GM12891 (cell line): ENCODE measurements at regions not wholly inside any gene's neighbourhood (a gene's known extent, or its start where the extent isn't known, plus 50 kb on each side); places are given as distances from the start of the nearest gene placed in this dataset.

Experiments used
- DNase-seq: peaks from one replicate; pipeline ENCODE4 v3.0.0; 2011; ENCODE audit warnings: low spot score; ENCODE audit not compliant: insufficient read length
- FAIRE-seq: peaks from 2 replicates; lab custom pipeline; 2011; peaks lifted over from hg19 to GRCh38; lab: Jason Lieb, UNC
- PAX5 ChIP-seq: IDR thresholded peaks from 2 replicates; pipeline ENCODE4 v1.6.1; 2011; ENCODE audit warnings: low read length, moderate library complexity, mild to moderate bottlenecking; ENCODE audit not compliant: insufficient read depth, severe bottlenecking
- POLR2A ChIP-seq: IDR thresholded peaks from 2 replicates; pipeline ENCODE4 v1.6.1; 2011; ENCODE audit warnings: low read depth, low read length, control low read depth
- POLR2AphosphoS5 ChIP-seq: IDR thresholded peaks from 2 replicates; pipeline ENCODE4 v1.6.1; 2011; ENCODE audit warnings: low read depth, low read length, control low read depth
- POU2F2 ChIP-seq: IDR thresholded peaks from 2 replicates; pipeline ENCODE4 v1.6.1; 2011; ENCODE audit warnings: low read depth, mild to moderate bottlenecking, control low read depth, low read length, moderate library complexity
- SPI1 ChIP-seq: IDR thresholded peaks from 2 replicates; pipeline ENCODE4 v1.6.1; 2011; ENCODE audit warnings: low read depth, low read length, control low read depth
- TAF1 ChIP-seq: IDR thresholded peaks from 2 replicates; pipeline ENCODE4 v1.6.1; 2011; ENCODE audit warnings: low read depth, low read length, control low read depth

GRCh38 chr14:86625637-86626036 is 1095.7 kb downstream of the FLRT2 start:
- no peak for DNase-seq
- TF ChIP-seq POU2F2 (no peak), TAF1 (no peak), SPI1 (no peak), PAX5 (no peak), POLR2A (no peak), POLR2AphosphoS5 (no peak)
- FAIRE-seq = no peak

- FAIRE-seq (no peak), DNase-seq (no peak)
- TF ChIP-seq POU2F2 = no peak
- no peak for TF ChIP-seq POLR2AphosphoS5
- TF ChIP-seq PAX5 = no peak
- no peak for TF ChIP-seq POLR2A
- no peak for TF ChIP-seq TAF1
- no peak for TF ChIP-seq SPI1
These were observed 1089.8 kb downstream of the FLRT2 start for GRCh38 chr14:86619726-86620125.

GRCh38 chr14:86613786-86614185 is 1083.8 kb downstream of the FLRT2 start:
- no peak for DNase-seq

GRCh38 chr14:86613126-86613525 is 1083.2 kb downstream of the FLRT2 start:
- TF ChIP-seq PAX5 (no peak), POLR2AphosphoS5 (no peak), TAF1 (no peak), POLR2A (no peak), POU2F2 (no peak), SPI1 (no peak)
- no peak for DNase-seq
- FAIRE-seq = no peak

More at GRCh38 chr14:86613786-86614185, 1083.8 kb downstream of the FLRT2 start:
- TF ChIP-seq POU2F2 (no peak), TAF1 (no peak), PAX5 (no peak)
- no peak for FAIRE-seq

- FAIRE-seq = no peak
- no peak for DNase-seq
- TF ChIP-seq POLR2A (no peak), POLR2AphosphoS5 (no peak), SPI1 (no peak), POU2F2 (no peak), PAX5 (no peak), TAF1 (no peak)
These were observed 1074.6 kb downstream of the FLRT2 start for GRCh38 chr14:86604561-86604960.

GRCh38 chr14:86602263-86602662 is 1072.3 kb downstream of the FLRT2 start:
- DNase-seq (no peak), FAIRE-seq (no peak)
- TF ChIP-seq SPI1 = no peak
- TF ChIP-seq POLR2AphosphoS5 = no peak
- TF ChIP-seq TAF1 = no peak
- TF ChIP-seq POU2F2 = no peak
- no peak for TF ChIP-seq POLR2A
- TF ChIP-seq PAX5 = no peak

- TF ChIP-seq POLR2AphosphoS5 (no peak), POU2F2 (no peak), POLR2A (no peak), SPI1 (no peak), TAF1 (no peak), PAX5 (no peak)
- DNase-seq = no peak
- no peak for FAIRE-seq
These were observed 1071.9 kb downstream of the FLRT2 start for GRCh38 chr14:86601813-86602212.

GRCh38 chr14:86597279-86597678 is 1067.3 kb downstream of the FLRT2 start:
- FAIRE-seq = no peak
- TF ChIP-seq POLR2A (no peak), TAF1 (no peak), PAX5 (no peak), SPI1 (no peak), POU2F2 (no peak), POLR2AphosphoS5 (no peak)

GRCh38 chr14:86596024-86596423 is 1066.1 kb downstream of the FLRT2 start:
- no peak for TF ChIP-seq PAX5
- no peak for TF ChIP-seq TAF1
- TF ChIP-seq POLR2A = no peak
- no peak for TF ChIP-seq POU2F2
- no peak for TF ChIP-seq SPI1
- no peak for TF ChIP-seq POLR2AphosphoS5

More at GRCh38 chr14:86597279-86597678, 1067.3 kb downstream of the FLRT2 start:
- no peak for DNase-seq

GRCh38 chr14:86575141-86575540 is 1045.2 kb downstream of the FLRT2 start:
- FAIRE-seq (no peak), DNase-seq (no peak)
- TF ChIP-seq PAX5 (no peak), TAF1 (no peak), POU2F2 (no peak), POLR2A (no peak), POLR2AphosphoS5 (no peak), SPI1 (no peak)

More at GRCh38 chr14:86596024-86596423, 1066.1 kb downstream of the FLRT2 start:
- DNase-seq (no peak), FAIRE-seq (peak; percentile 47)

GRCh38 chr14:86574778-86575129 is 1044.8 kb downstream of the FLRT2 start:
- no peak for FAIRE-seq
- TF ChIP-seq POLR2A (no peak), POLR2AphosphoS5 (no peak), POU2F2 (no peak), PAX5 (no peak), SPI1 (no peak), TAF1 (no peak)
- no peak for DNase-seq
